HG03280 (cell line): ENCODE measurements at regions not wholly inside any gene's neighbourhood (a gene's known extent, or its start where the extent isn't known, plus 50 kb on each side); places are given as distances from the start of the nearest gene placed in this dataset.

Experiments used
- ATAC-seq: cut with Tn5 transposase; IDR thresholded peaks from one replicate; pipeline ENCODE4 v1.9.1; 2021; ENCODE audit warnings: mild to moderate bottlenecking, moderate library complexity; ENCODE audit not compliant: unreplicated experiment

DNA sequence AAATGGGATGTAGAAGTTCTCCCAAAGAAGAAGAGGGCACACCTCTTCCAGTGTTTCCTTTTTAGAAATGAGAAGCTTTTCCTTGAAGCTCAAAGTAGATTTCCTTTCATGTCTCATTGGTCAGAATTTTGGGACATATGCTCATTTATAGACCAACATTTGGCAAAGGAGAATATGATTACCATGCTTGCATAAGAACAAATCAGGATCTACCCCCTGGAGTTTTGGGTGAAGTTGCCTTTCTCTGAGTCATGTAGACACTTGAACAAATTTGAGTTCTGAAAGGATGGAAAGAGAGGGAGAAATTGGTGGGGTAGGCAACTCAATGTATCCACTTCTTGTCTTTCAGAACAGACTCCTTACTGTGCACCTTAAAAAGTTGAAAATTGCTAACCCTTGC lies 409.0 kb downstream of the SLC4A3 start:
- ATAC-seq, result no peak

DNA sequence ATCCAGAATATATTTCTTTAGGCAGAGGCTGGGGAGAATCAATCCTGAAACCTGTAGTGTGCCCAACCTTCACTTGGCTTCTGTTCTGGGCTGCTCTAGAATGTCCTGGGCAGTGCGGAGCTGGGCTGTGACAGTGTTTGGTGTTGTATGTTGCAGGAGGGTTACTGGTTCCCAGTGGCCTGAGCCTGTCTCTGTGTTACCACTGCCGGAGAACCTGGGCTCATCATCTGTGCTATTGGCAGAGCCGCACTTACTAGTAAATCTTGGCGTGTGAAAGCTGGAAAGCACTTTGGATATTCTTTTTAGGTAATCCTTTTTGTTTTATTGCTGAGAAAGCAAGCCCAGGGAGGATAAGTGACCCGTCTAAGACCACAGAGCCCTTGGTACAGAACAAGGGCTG lies 412.9 kb downstream of the SLC4A3 start:
- no peak for ATAC-seq

- no peak for ATAC-seq
These were observed 414.0 kb downstream of the SLC4A3 start for GRCh38 chr2:220041447-220041846.

DNA sequence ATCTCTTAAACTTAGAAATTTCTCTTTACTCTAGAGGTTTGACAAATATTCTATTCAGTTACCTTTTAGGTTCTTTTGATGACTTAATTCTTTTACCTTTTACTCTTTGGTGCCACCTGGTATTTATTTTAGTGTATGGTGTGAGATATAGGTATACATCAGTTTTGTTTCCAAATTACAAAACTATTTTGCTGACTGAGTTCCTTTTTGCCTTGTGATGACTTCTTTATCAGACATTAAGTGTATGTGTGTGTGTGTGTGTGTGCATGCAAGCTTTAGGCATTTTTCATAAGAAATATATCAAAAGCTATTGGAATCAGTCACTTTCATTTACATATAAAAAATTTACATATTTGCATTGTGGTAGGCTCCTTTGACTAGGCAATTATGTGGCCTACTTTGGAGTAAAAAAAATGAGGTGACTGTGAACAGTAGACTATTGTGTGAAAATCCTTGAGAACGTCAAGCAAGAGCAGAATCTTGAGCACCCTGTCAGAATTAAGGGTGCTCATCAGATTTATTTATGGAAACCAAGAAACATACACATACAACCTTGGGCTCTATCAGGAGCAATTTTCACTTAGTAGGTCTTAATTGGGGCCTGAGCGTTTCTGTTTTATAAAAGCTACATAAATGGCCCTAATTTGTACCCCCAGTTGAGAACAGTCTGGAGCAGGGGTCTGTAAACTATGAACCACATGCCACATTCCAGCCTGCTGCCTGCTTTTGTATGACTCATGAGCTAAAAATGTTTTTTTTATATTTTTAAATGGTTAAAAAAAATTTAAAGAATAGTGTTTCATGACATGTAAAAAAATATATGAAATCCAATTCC lies 415.9 kb downstream of the SLC4A3 start:
- no peak for ATAC-seq

- no peak for ATAC-seq
These were observed 416.5 kb downstream of the SLC4A3 start for GRCh38 chr2:220043990-220044335.

- no peak for ATAC-seq
These were observed 417.0 kb downstream of the SLC4A3 start for GRCh38 chr2:220044383-220044782.

GRCh38 chr2:220046507-220046906 lies 419.1 kb downstream of the SLC4A3 start:
- no peak for ATAC-seq

GRCh38 chr2:220051716-220052115 lies 424.3 kb downstream of the SLC4A3 start:
- no peak for ATAC-seq

DNA sequence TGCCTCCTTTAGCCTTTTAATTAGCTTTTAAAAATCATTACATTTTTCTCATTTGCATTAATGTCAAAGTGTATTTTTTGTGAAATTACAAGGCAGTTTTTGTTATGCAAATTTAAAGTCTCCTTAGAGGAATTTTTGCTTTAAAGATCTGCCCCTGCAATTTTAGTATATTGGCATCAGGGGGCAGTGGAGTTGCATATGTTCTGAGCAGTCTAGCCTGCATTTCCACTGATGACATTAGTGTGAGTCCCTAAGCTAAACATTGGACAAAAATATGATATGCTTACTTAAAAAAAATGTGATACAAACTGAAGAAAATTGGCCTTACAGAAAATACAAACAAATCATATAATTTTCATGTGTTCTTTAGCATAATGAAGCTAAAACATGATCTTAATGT lies 426.5 kb downstream of the SLC4A3 start:
- ATAC-seq, result no peak

GRCh38 chr2:220057391-220057790 lies 430.0 kb downstream of the SLC4A3 start:
- ATAC-seq, result no peak

DNA sequence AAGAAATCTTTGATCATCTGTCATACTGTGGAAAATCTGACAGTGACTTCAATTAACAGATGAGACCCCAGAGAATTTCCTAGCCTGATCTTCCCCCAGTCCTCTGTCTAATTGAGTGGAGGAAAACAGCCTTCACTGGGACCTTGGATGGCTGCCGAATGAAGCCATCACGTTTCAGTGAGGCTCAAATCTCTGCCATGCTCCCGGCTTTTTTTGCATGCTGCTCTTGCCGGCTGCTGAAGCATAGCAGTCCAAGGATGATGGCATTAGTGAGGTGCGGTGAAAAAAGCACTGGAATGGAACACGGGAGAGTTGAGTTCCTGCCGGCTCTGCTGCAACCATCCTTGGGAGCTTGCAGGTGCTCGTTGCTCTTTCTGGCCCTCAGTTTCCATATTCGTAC lies 430.5 kb downstream of the SLC4A3 start:
- no peak for ATAC-seq

- no peak for ATAC-seq
These were observed 436.9 kb downstream of the SLC4A3 start for GRCh38 chr2:220064111-220065030.

- no peak for ATAC-seq
These were observed 438.2 kb downstream of the SLC4A3 start for GRCh38 chr2:220065581-220065980.

GRCh38 chr2:220068846-220069245 lies 441.4 kb downstream of the SLC4A3 start:
- ATAC-seq, result no peak

GRCh38 chr2:220070349-220070748 lies 442.9 kb downstream of the SLC4A3 start:
- no peak for ATAC-seq

GRCh38 chr2:220071696-220072095 lies 444.3 kb downstream of the SLC4A3 start:
- ATAC-seq, result no peak

GRCh38 chr2:220072669-220073220 lies 445.3 kb downstream of the SLC4A3 start:
- ATAC-seq, result no peak

- no peak for ATAC-seq
These were observed 448.4 kb downstream of the SLC4A3 start for GRCh38 chr2:220075835-220076234.

- ATAC-seq, result no peak
These were observed 449.3 kb downstream of the SLC4A3 start for GRCh38 chr2:220076734-220077133.

DNA sequence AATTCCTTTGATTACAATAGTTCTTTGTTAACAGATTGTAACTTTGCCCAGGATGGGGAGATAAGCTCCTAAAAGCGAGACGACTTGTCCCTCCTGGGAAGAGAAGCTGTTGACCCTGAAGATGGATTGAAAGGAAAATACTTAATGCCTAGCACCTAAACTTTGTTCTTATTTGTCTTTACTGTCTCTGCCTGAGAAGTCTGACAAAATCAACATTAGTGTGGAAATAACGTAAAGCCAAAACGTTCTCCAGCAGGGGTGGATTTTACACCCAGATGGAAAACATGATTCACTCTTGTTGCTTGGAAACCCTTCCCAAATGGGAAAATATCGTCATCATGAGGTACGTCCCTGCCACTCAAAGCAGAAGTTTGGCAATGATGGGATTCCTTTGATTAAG lies 450.1 kb downstream of the SLC4A3 start:
- ATAC-seq, result no peak

DNA sequence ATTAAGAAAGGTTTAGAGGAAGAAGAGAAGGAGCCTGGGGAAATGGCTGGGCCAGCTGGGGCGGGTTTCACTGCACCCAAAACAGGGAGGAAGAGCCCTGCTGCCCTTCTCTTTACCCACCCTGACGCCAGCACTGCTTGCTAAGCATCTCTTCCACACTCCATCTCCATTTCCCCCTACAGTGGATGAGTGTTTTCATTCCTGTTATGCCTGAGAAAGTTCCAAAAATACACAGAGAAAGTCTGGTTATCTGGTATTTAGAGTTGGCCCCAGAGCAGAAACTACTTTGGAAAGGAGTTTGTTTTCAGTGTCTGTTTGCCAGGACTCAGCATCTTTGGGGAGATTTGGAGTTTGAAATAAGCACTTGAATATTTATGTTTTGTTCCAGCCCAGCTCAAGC lies 451.0 kb downstream of the SLC4A3 start:
- no peak for ATAC-seq

DNA sequence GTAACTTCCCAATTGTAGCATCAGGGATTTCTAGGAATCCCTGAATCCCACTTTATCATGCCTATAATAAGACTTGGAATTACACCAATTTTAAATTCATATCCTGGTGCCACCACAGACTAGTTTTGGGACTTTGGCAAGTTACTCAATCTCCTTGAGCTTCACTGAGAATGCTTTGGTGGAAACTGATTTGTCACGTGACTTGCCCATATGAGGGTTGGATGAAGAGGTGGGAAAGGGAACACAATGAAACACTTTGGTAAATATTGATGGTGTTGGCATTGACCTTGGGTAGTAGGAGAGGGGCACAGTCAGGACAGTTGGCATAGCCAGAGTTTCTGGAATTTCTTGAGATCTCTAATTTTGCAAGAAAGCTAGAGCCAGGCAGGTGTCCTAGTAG lies 452.2 kb downstream of the SLC4A3 start:
- ATAC-seq, result no peak
